SH-SY5Y (cell line): ENCODE measurements at regions not wholly inside any gene's neighbourhood (a gene's known extent, or its start where the extent isn't known, plus 50 kb on each side); places are given as distances from the start of the nearest gene placed in this dataset.

ENCODE experiments used
- GATA2 ChIP-seq: IDR thresholded peaks from 2 replicates; pipeline ENCODE4 v1.6.1; 2011; ENCODE audit warnings: mild to moderate bottlenecking, low read depth, low read length
- GATA3 ChIP-seq: IDR thresholded peaks from 2 replicates; pipeline ENCODE4 v1.6.1; 2011; ENCODE audit warnings: low read depth, mild to moderate bottlenecking, low read length, moderate library complexity

DNA sequence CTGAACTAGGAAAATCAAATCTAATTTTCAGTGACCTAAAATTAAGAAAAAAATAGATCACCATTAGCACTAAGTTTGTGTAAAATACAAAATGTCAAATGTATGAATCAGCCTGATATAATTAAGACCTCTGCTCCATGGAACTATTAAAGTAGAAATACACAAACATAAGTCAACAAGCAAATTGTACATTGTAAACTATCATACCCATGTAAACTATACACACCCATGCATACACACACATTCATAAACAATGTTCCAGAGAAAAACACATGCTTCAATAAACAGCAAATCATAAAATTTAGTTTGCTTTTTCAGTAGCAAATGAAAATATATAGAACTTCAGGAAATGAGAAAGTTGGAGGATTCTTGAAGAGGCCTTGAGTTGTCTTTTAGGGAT, 199.7 kb upstream of the VSTM2A start:
- TF ChIP-seq GATA2 (no peak), GATA3 (no peak)
